ENCODE measurements at regions not wholly inside any gene's neighbourhood (a gene's known extent, or its start where the extent isn't known, plus 50 kb on each side); places are given as distances from the start of the nearest gene placed in this dataset.

DNA sequence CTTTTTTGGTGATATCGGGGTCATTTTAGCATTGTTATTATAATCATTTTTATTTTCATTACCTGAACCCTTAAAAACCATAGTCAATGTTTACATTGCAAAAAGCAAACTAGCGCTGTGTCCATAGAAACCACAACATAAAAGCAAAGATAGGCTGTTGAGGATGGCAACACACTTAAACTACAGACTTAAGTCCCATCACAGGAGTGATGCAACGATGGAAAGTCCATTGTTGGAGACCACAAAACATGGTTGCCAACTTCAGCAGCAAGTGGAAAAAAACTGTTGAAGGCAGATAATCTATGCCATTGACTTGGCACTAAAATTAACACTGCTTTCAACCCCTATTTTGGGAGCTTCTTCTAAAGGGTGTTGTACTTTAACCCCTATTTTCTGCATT lies 398.8 kb upstream of the IGFBP3 start:
- H3K56ac ChIP-seq (ENCODE audit: extremely low read depth, insufficient read depth, low read length) = no peak overlapping the region
- peaks cover 2% of the 10 kb centered on the region; the same call in 1 of the 2 replicates for H3K4me1 ChIP-seq (ENCODE audit: control insufficient read depth, insufficient read depth, low read length)
- DNase-seq = peak; percentile 7
- no peaks in the 10 kb centered on the region for H4K20me1 ChIP-seq (ENCODE audit: insufficient read depth, low read length)
- no peak overlapping the region for H3K23ac ChIP-seq (ENCODE audit: low read depth, low read length)
- H3K27ac ChIP-seq (ENCODE audit: insufficient read depth, low read length) = no peak overlapping the region
- H2BK15ac ChIP-seq (ENCODE audit: low read depth, low read length) = no peak overlapping the region
- no peak overlapping the region for H4K8ac ChIP-seq (ENCODE audit: low read depth in 2 of 2, low read length in 2 of 2)
- ChIA-PET POLR2A (ENCODE audit: unreplicated experiment) (no interaction called here), CTCF (no interaction called here)
- H3K9ac ChIP-seq (ENCODE audit: low read depth, low read length) = no peak overlapping the region
- H2BK5ac ChIP-seq (ENCODE audit: low read depth, low read length, poor library complexity, severe bottlenecking) = no peak overlapping the region
- WGBS, 2 experiments (ENCODE audit: extremely low coverage in 2 of 2, insufficient read length in 1 of 2) = no CpG with 5 or more reads among the region's 3 CpGs
- intact Hi-C loops (cut with micrococcal nuclease) (no loop called here), in situ Hi-C loops (cut with MboI; ENCODE audit: low sequenced_read_pairs) (no loop called here), dilution Hi-C loops (cut with HindIII; ENCODE audit: low sequenced_read_pairs, unreplicated experiment) (no loop called here)
- H4K91ac ChIP-seq (ENCODE audit: insufficient read depth, low read depth, low read length) = no peak overlapping the region
- H4K5ac ChIP-seq (ENCODE audit: low read depth, low read length) = no peak overlapping the region
- H2BK120ac ChIP-seq (ENCODE audit: low read depth, low read length) = no peak overlapping the region
- H2AFZ ChIP-seq (replicated peaks; ENCODE audit: low read length, poor library complexity) = no peak overlapping the region
- no peak for ATAC-seq (ENCODE audit: low read depth)
- TF ChIP-seq RCOR1 (IDR thresholded peaks at IDR 0.05; ENCODE audit: insufficient replicate concordance, low read length) = no peak
- 0 out of 2 replicates have a peak, but pooled peaks have one; percentile 15 for TF ChIP-seq CEBPB (IDR thresholded peaks at IDR 0.05; ENCODE audit: low read depth, low read length)
- no peak for TF ChIP-seq NFE2L2 (IDR thresholded peaks at IDR 0.05; ENCODE audit: low read depth, low read length)
- TF ChIP-seq RFX5 (IDR thresholded peaks at IDR 0.05; ENCODE audit: low read depth, low read length) = no peak
- no peak for TF ChIP-seq MAZ (IDR thresholded peaks at IDR 0.05; ENCODE audit: borderline replicate concordance, low read depth, low read length)
- TF ChIP-seq RAD21 (IDR thresholded peaks at IDR 0.05; ENCODE audit: low read length) = no peak
- no peak overlapping the region for H3K4me2 ChIP-seq (ENCODE audit: low read depth, low read length)
- H3K4ac ChIP-seq (ENCODE audit: low read depth, low read length) = no peak overlapping the region
- H3K18ac ChIP-seq (ENCODE audit: low read depth, low read length) = no peak overlapping the region
- H2BK20ac ChIP-seq (ENCODE audit: low read depth, low read length) = no peak overlapping the region
- H3K79me1 ChIP-seq (ENCODE audit: low read depth in 1 of 2, low read length in 2 of 2) = no peaks in the 10 kb centered on the region
- no peak overlapping the region for H3K4me3 ChIP-seq (ENCODE audit: insufficient read depth, low read depth, low read length)
- H3K9me1 ChIP-seq (ENCODE audit: insufficient read depth, low read length) = peaks cover 3% of the 10 kb centered on the region
- H3K36me3 ChIP-seq (ENCODE audit: control insufficient read depth, insufficient read depth, low read length) = no peaks in the 10 kb centered on the region
- H2AK9ac ChIP-seq (replicated peaks; ENCODE audit: low read depth, low read length, poor library complexity) = no peak overlapping the region
- H3K27me3 ChIP-seq (ENCODE audit: control insufficient read depth, insufficient read depth, low read length) = no peaks in the 10 kb centered on the region
- no peak overlapping the region; the same call in 1 of the 2 replicates for H3K14ac ChIP-seq (replicated peaks; ENCODE audit: low read depth, low read length)
- no peak overlapping the region for H2AK5ac ChIP-seq (ENCODE audit: low read depth, low read length)
- BruUV-seq (replicated peaks) = no TSS peak
- H3K9me3 ChIP-seq (ENCODE audit: control insufficient read depth, insufficient read depth, low read length) = no peaks in the 10 kb centered on the region

All from IMR-90 (cell line).